ENCODE measurements at regions not wholly inside any gene's neighbourhood (a gene's known extent, or its start where the extent isn't known, plus 50 kb on each side); places are given as distances from the start of the nearest gene placed in this dataset.

- no peaks in the 10 kb centered on the region for H3K36me3 ChIP-seq
- 77 to 83% methylated on average over 3 to 5 of the region's 5 CpGs for WGBS, 2 donors (ENCODE audit: low coverage in 1 of 2)
- no peaks in the 10 kb centered on the region for H3K9me3 ChIP-seq
Observed at GRCh38 chr2:222810044-222810443, 50.8 kb upstream of the ACSL3 start.

More at GRCh38 chr2:222810044-222810443, 50.8 kb upstream of the ACSL3 start:
- no peak for ATAC-seq
- peaks cover 0 to 22% (median 3%) of the 10 kb centered on the region in 3 donors for H3K4me1 ChIP-seq
- H3K27ac ChIP-seq = no peak overlapping the region
- no peak overlapping the region for H3K4me3 ChIP-seq
- TF ChIP-seq CTCF (IDR thresholded peaks at IDR 0.05) (no peak), POLR2A (IDR thresholded peaks at IDR 0.05) (no peak), POLR2AphosphoS5 (IDR thresholded peaks at IDR 0.05) (no peak), EP300 (IDR thresholded peaks at IDR 0.05) (no peak)
- H3K27me3 ChIP-seq = no peaks in the 10 kb centered on the region
